Endothelial cell of umbilical vein (primary cell): ENCODE measurements at regions not wholly inside any gene's neighbourhood (a gene's known extent, or its start where the extent isn't known, plus 50 kb on each side); places are given as distances from the start of the nearest gene placed in this dataset.

Experiments
- BruUV-seq: library from RNA; stranded (reverse); fragments of 400-500 nt; replicated peaks from 2 replicates; lab custom pipeline; 2021; lab: Mats Ljungman, UMichigan
- CTCF ChIA-PET: fragments of 300-600, 350-600 bp; sonication (Branson Sonifier 250); formaldehyde crosslinking; loops from one replicate; lab custom pipeline; 2021; ENCODE audit warnings: antibody characterized with exemption, inconsistent platforms; lab: Charles Lee
- POLR2A ChIA-PET: fragments of 300-600, 350-600 bp; sonication (Branson Sonifier 250); formaldehyde crosslinking; loops from one replicate; lab custom pipeline; 2021; ENCODE audit warnings: antibody characterized with exemption, inconsistent platforms; lab: Charles Lee
- DNase-seq: peaks from one replicate; pipeline ENCODE4 v3.0.0-alpha.2; 2011; ENCODE audit warnings: low read depth, low spot score
- FAIRE-seq: peaks from 2 replicates; lab custom pipeline; 2011; peaks lifted over from hg19 to GRCh38; lab: Jason Lieb, UNC
- H2AFZ ChIP-seq: 2 replicates; pipeline ENCODE4 v1.6.0; 2012; ENCODE audit warnings: low read depth, low read length, control low read depth, inconsistent platforms
- H3K27ac ChIP-seq: 2 replicates; pipeline ENCODE4 v1.5.1; 2011; ENCODE audit warnings: low read depth, mild to moderate bottlenecking, control low read depth, low read length, moderate library complexity; ENCODE audit not compliant: insufficient read depth
- H3K27me3 ChIP-seq, 2 experiments: 2 replicates each; pipeline versions ENCODE4 v1.6.0 to v1.6.1; 2011; ENCODE audit warnings: low read length in 2 of 2, mixed read lengths in 1 of 2; ENCODE audit not compliant: control insufficient read depth in 2 of 2, insufficient read depth in 2 of 2
- H3K36me3 ChIP-seq, 2 experiments: 2 replicates in 1 of 2; 3 replicates in 1 of 2; pipeline ENCODE4 v1.5.1; 2011; ENCODE audit warnings: low read length in 2 of 2, mild to moderate bottlenecking in 1 of 2, moderate library complexity in 1 of 2; ENCODE audit not compliant: control insufficient read depth in 2 of 2, insufficient read depth in 2 of 2; ENCODE audit errors: extremely low read depth in 1 of 2
- H3K4me1 ChIP-seq: 3 replicates; pipeline ENCODE4 v1.5.1; 2011; ENCODE audit warnings: mild to moderate bottlenecking, low read length; ENCODE audit not compliant: control insufficient read depth, insufficient read depth; ENCODE audit errors: extremely low read depth
- H3K4me2 ChIP-seq: 2 replicates; pipeline ENCODE4 v1.6.1; 2011; ENCODE audit warnings: low read length, control low read depth, mixed read lengths; ENCODE audit not compliant: insufficient read depth
- H3K4me3 ChIP-seq, 3 experiments: fragments of 200-600 bp in 1 of 3; sonication (generic), shearing (Covaris generic) in 1 of 3; replicated peaks in 1 of 3; 2 replicates each; pipeline ENCODE4 v1.5.1; 2011 to 2016; ENCODE audit warnings: control low read depth in 3 of 3, low read length in 3 of 3, mild to moderate bottlenecking in 2 of 3, inconsistent platforms in 1 of 3, low read depth in 1 of 3, moderate library complexity in 1 of 3; ENCODE audit not compliant: insufficient read depth in 1 of 3
- H3K79me2 ChIP-seq: 2 replicates; pipeline ENCODE4 v1.6.0; 2012; ENCODE audit warnings: low read length, inconsistent platforms; ENCODE audit not compliant: control insufficient read depth, insufficient read depth
- H3K9ac ChIP-seq: replicated peaks from 2 replicates; pipeline ENCODE3; 2011; ENCODE audit warnings: low read length, control low read depth; ENCODE audit not compliant: insufficient read depth; ENCODE audit errors: extremely low read depth
- H3K9me1 ChIP-seq: replicated peaks from 3 replicates; pipeline ENCODE4 v1.6.0; 2011; ENCODE audit warnings: mild to moderate bottlenecking, low read length; ENCODE audit not compliant: control insufficient read depth, insufficient read depth; ENCODE audit errors: extremely low read depth
- H3K9me3 ChIP-seq: replicated peaks from 2 replicates; pipeline ENCODE4 v1.5.1; 2012; ENCODE audit warnings: low read length, inconsistent platforms; ENCODE audit not compliant: control insufficient read depth, insufficient read depth
- H4K20me1 ChIP-seq: replicated peaks from 2 replicates; pipeline ENCODE3; 2011; ENCODE audit warnings: mild to moderate bottlenecking, low read length; ENCODE audit not compliant: control insufficient read depth, insufficient read depth; ENCODE audit errors: extremely low read depth
- CTCF ChIP-seq, 2 donors: IDR thresholded peaks; 1 replicate in 1 of 2; 2 replicates in 1 of 2; pipeline ENCODE4 v1.5.1; 2011; ENCODE audit warnings: low read length in 2 of 2, mild to moderate bottlenecking in 2 of 2, moderate library complexity in 2 of 2, control low read depth in 1 of 2, inconsistent platforms in 1 of 2, low read depth in 1 of 2; ENCODE audit not compliant: insufficient read depth in 1 of 2; ENCODE audit errors: extremely low read depth in 1 of 2
- EZH2 ChIP-seq: IDR thresholded peaks from 2 replicates; pipeline ENCODE4 v1.6.1; 2012; ENCODE audit warnings: borderline replicate concordance, low read depth, mild to moderate bottlenecking, moderate library complexity, low read length, inconsistent platforms; ENCODE audit not compliant: severe bottlenecking
- FOS ChIP-seq: IDR thresholded peaks from 2 replicates; pipeline ENCODE4 v1.6.1; 2011; ENCODE audit warnings: mild to moderate bottlenecking, low read length, moderate library complexity, borderline replicate concordance; ENCODE audit not compliant: insufficient read depth
- GATA2 ChIP-seq: IDR thresholded peaks from 2 replicates; pipeline ENCODE4 v1.7.0; 2011; ENCODE audit warnings: low read depth, mild to moderate bottlenecking, moderate library complexity, mixed read lengths, low read length; ENCODE audit not compliant: insufficient read length, insufficient read depth
- JUN ChIP-seq: IDR thresholded peaks from 2 replicates; pipeline ENCODE4 v1.6.1; 2011; ENCODE audit warnings: borderline replicate concordance, low read depth; ENCODE audit not compliant: insufficient read length, insufficient read depth
- MAX ChIP-seq: IDR thresholded peaks from 2 replicates; pipeline ENCODE4 v1.6.1; 2011; ENCODE audit not compliant: insufficient read depth, insufficient read length
- MYC ChIP-seq: IDR thresholded peaks from one replicate; pipeline ENCODE4 v1.6.1; 2011; ENCODE audit warnings: mild to moderate bottlenecking, low read depth, low read length
- POLR2A ChIP-seq: IDR thresholded peaks from 2 replicates; pipeline ENCODE4 v1.6.1; 2012; ENCODE audit warnings: low read depth, mild to moderate bottlenecking, control low read depth, low read length
- POLR2AphosphoS5 ChIP-seq: IDR thresholded peaks from 2 replicates; pipeline ENCODE4 v1.6.1; 2012; ENCODE audit warnings: low read depth, mild to moderate bottlenecking, control low read depth, low read length, moderate library complexity; ENCODE audit not compliant: insufficient read depth
- dilution Hi-C: fragments of 300-500 bp; cut with MboI; formaldehyde crosslinking; loops from one replicate; pipeline ENCODE4 v1.15.0; 2019; ENCODE audit warnings: low sequenced_read_pairs; ENCODE audit not compliant: extremely low pct_ligation_motif_present
- intact Hi-C: fragments of 100-400 bp; cut with micrococcal nuclease; formaldehyde crosslinking; loops from one replicate; pipeline ENCODE4 v1.10.0; 2022

- Histone ChIP-seq H2AFZ (no peak overlapping the region), H3K9ac (no peak overlapping the region), H3K4me2 (no peak overlapping the region), H3K36me3 (no peaks in the 10 kb centered on the region), H3K9me1 (no peaks in the 10 kb centered on the region), H3K27ac (no peak overlapping the region), H3K4me3 (no peak overlapping the region), H4K20me1 (no peaks in the 10 kb centered on the region), H3K9me3 (no peaks in the 10 kb centered on the region), H3K27me3 (no peaks in the 10 kb centered on the region), H3K4me1 (peaks cover 9% of the 10 kb centered on the region), H3K79me2 (no peaks in the 10 kb centered on the region)
- POLR2A ChIA-PET: interaction anchor here (0.7 kb wide), 1 partner anchor 1062 kb away, joined by 3 read pairs; no protein-coding TSS in a partner anchor
- intact Hi-C loops: no loop called here
- CTCF ChIA-PET: no interaction called here
- TF ChIP-seq GATA2 (no peak), JUN (no peak)
- dilution Hi-C loops: no loop called here
- BruUV-seq: no TSS peak
- FAIRE-seq: no peak
- DNase-seq: no peak
Measured at GRCh38 chr15:95279277-95280019, 1048.1 kb downstream of the MCTP2 start.

DNA sequence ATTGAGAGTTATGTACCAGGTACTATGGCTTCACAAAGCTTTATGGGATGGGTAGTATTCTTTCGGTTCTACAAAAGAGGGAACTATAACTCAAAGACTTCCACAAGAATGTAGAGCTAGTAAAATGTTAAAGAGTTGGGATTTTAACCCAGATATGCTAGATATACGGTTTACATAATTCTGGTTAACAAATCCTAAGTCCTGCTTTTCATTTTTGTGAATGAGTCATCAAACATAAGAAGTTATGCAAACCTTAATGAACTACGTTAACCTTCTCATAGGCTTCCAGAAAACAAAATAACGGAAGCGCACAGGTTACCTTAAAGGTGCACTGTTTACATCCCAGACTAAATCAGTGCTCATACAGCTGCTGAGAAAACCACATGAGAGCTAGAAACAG is 1049.3 kb downstream of the MCTP2 start:
- no peaks in the 10 kb centered on the region for H3K9me1 ChIP-seq
- H3K9me3 ChIP-seq: no peaks in the 10 kb centered on the region
- peaks cover 20% of the 10 kb centered on the region for H3K4me1 ChIP-seq
- H3K27ac ChIP-seq: no peak overlapping the region
- no peaks in the 10 kb centered on the region for H4K20me1 ChIP-seq
- ChIA-PET CTCF (no interaction called here), POLR2A (no interaction called here)
- no peak overlapping the region for H2AFZ ChIP-seq
- BruUV-seq: no TSS peak
- H3K79me2 ChIP-seq: no peaks in the 10 kb centered on the region
- H3K36me3 ChIP-seq: no peaks in the 10 kb centered on the region
- H3K27me3 ChIP-seq: no peaks in the 10 kb centered on the region
- H3K4me3 ChIP-seq: no peak overlapping the region
- TF ChIP-seq FOS (no peak), POLR2AphosphoS5 (no peak), EZH2 (no peak), JUN (no peak), MAX (no peak), POLR2A (no peak), GATA2 (no peak), CTCF (IDR thresholded peaks at IDR 0.05; ENCODE audit: extremely low read depth in 1 of 2, insufficient read depth in 1 of 2, low read depth in 1 of 2, low read length in 2 of 2) (no peak), MYC (no peak)
- no peak overlapping the region for H3K4me2 ChIP-seq
- no peak overlapping the region for H3K9ac ChIP-seq
- intact Hi-C loops: no loop called here
- no peak for DNase-seq
- FAIRE-seq: no peak
- dilution Hi-C loops: no loop called here
